ENCODE measurements at regions not wholly inside any gene's neighbourhood (a gene's known extent, or its start where the extent isn't known, plus 50 kb on each side); places are given as distances from the start of the nearest gene placed in this dataset.

GRCh38 chr13:50071379-50071778 is 56.1 kb downstream of the KCNRG start:
- no peak for DNase-seq (ENCODE audit: low read depth)
- H3K4me3 ChIP-seq (ENCODE audit: control insufficient read depth, low read depth, low read length) = no peak overlapping the region
- TF ChIP-seq, protein P1, sequence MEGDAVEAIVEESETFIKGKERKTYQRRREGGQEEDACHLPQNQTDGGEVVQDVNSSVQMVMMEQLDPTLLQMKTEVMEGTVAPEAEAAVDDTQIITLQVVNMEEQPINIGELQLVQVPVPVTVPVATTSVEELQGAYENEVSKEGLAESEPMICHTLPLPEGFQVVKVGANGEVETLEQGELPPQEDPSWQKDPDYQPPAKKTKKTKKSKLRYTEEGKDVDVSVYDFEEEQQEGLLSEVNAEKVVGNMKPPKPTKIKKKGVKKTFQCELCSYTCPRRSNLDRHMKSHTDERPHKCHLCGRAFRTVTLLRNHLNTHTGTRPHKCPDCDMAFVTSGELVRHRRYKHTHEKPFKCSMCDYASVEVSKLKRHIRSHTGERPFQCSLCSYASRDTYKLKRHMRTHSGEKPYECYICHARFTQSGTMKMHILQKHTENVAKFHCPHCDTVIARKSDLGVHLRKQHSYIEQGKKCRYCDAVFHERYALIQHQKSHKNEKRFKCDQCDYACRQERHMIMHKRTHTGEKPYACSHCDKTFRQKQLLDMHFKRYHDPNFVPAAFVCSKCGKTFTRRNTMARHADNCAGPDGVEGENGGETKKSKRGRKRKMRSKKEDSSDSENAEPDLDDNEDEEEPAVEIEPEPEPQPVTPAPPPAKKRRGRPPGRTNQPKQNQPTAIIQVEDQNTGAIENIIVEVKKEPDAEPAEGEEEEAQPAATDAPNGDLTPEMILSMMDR (IDR thresholded peaks at IDR 0.05; ENCODE audit: control insufficient read depth, insufficient read depth, low read depth, low read length, missing control alignments) = no peak

DNA sequence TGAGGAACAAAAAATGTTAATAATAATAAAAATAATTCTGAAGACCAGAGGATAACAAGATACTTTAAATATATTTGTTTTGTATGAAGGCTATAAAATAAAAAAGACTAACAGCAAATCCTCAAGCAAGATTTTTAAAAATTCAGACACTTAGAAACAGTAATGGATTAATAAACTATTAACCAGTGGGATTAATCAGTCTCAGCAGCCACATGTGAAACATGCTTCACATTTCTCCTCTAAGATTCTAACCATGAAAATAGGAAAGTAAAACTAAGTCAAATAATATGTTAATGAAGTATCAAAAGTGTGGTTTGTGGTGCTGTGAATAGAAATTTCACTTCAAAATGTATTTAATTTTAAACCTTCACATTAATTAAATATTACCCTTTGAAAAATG is 57.4 kb downstream of the KCNRG start:
- DNase-seq (ENCODE audit: low read depth) = no peak
- TF ChIP-seq, protein P1 (IDR thresholded peaks at IDR 0.05; ENCODE audit: control insufficient read depth, insufficient read depth, low read depth, low read length, missing control alignments) = no peak
- H3K4me3 ChIP-seq (ENCODE audit: control insufficient read depth, low read depth, low read length) = no peak overlapping the region

GRCh38 chr13:50073340-50073739 is 58.1 kb downstream of the KCNRG start:
- TF ChIP-seq, protein P1 (IDR thresholded peaks at IDR 0.05; ENCODE audit: control insufficient read depth, insufficient read depth, low read depth, low read length, missing control alignments) = no peak
- H3K4me3 ChIP-seq (ENCODE audit: control insufficient read depth, low read depth, low read length) = no peak overlapping the region
- DNase-seq (ENCODE audit: low read depth) = no peak

DNA sequence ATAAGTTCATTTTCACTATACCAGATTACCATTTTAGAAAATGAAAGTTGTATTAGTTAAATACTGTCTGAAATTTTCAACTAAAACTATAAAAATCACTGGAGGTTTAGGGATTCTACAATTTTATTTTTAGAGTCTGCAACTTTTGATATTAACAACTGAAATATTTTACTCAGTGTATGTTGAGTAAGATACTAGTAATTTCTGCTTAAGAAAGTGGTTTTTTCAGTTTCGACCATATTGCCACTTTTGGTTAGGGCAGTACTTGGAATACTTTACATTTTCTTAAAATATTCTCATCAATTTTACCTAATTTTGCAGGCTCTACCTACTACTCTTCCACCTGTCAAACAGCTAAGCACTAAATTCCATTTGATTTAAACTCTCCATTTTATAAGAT is 59.6 kb downstream of the KCNRG start:
- no peak for DNase-seq (ENCODE audit: low read depth)
- TF ChIP-seq, protein P1 (IDR thresholded peaks at IDR 0.05; ENCODE audit: control insufficient read depth, insufficient read depth, low read depth, low read length, missing control alignments) = no peak

GRCh38 chr13:50075619-50076097 is 60.4 kb downstream of the KCNRG start:
- no peak for DNase-seq (ENCODE audit: low read depth)

More for the DNA sequence above, 59.6 kb downstream of the KCNRG start:
- H3K4me3 ChIP-seq (ENCODE audit: control insufficient read depth, low read depth, low read length) = no peak overlapping the region

DNA sequence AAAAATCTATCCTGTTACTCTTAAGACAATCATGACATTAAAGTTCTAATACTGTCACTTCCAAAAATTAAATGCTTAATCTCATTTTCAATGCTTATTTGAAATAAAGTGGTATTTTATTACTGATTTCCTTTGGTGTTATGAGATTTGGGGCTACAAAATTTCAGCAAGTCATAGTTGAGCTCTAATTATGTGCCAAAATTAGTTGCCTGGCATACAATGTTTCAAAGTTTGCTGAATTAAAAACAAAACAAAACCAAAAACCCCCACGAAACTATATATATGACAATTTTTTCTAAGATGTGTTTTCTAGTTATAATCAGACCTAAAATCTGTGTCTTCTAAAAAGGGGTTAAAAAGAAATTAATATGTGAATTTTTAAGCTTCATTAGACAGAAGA is 62.2 kb downstream of the KCNRG start:
- no peak for DNase-seq (ENCODE audit: low read depth)
- H3K4me3 ChIP-seq (ENCODE audit: control insufficient read depth, low read depth, low read length) = no peak overlapping the region
- TF ChIP-seq, protein P1 (IDR thresholded peaks at IDR 0.05; ENCODE audit: control insufficient read depth, insufficient read depth, low read depth, low read length, missing control alignments) = no peak

More at GRCh38 chr13:50075619-50076097, 60.4 kb downstream of the KCNRG start:
- H3K4me3 ChIP-seq (ENCODE audit: control insufficient read depth, low read depth, low read length) = no peak overlapping the region
- TF ChIP-seq, protein P1 (IDR thresholded peaks at IDR 0.05; ENCODE audit: control insufficient read depth, insufficient read depth, low read depth, low read length, missing control alignments) = no peak

Data from AG09309 (cell line).